Heart right ventricle (tissue), 16 donors: ENCODE measurements at regions not wholly inside any gene's neighbourhood (a gene's known extent, or its start where the extent isn't known, plus 50 kb on each side); places are given as distances from the start of the nearest gene placed in this dataset.

Source experiments
- ATAC-seq, 8 donors: fragments of 200-7000 bp; cut with Tn5 transposase; one replicate each; pipeline ENCODE4 v1.9.1; 2020; ENCODE audit warnings: mild to moderate bottlenecking in 8 of 8, moderate library complexity in 8 of 8, moderate number of reproducible peaks in 1 of 8
- DNase-seq, 2 donors: peaks; one replicate each; pipeline ENCODE4 v3.0.0-alpha.2; 2020
- H3K27ac ChIP-seq, 10 donors: fragments of 200-600 bp; sonication (generic) in 2 of 10; one replicate each; pipeline versions ENCODE4 v1.5.0 to v1.8.0; 2020 to 2022; ENCODE audit warnings: mild to moderate bottlenecking in 3 of 10
- H3K27me3 ChIP-seq, 7 donors: fragments of 200-600 bp; one replicate each; pipeline ENCODE4 v1.8.0; 2021 to 2022; ENCODE audit warnings: mild to moderate bottlenecking in 2 of 7
- H3K36me3 ChIP-seq, 9 donors: fragments of 200-600 bp; sonication (generic) in 1 of 9; one replicate each; pipeline versions ENCODE4 v1.5.0 to v1.8.0; 2020 to 2022; ENCODE audit warnings: mild to moderate bottlenecking in 2 of 9
- H3K4me1 ChIP-seq, 9 donors: fragments of 200-600 bp; sonication (generic) in 1 of 9; one replicate each; pipeline versions ENCODE4 v1.5.0 to v1.8.0; 2020 to 2022; ENCODE audit warnings: mild to moderate bottlenecking in 4 of 9
- H3K4me3 ChIP-seq, 10 donors: fragments of 200-600 bp; sonication (generic) in 2 of 10; one replicate each; pipeline versions ENCODE4 v1.5.0 to v1.8.0; 2020 to 2022; ENCODE audit warnings: mild to moderate bottlenecking in 7 of 10, moderate library complexity in 2 of 10
- H3K9me3 ChIP-seq, 11 donors: fragments of 200-600 bp in 10 of 11; sonication (generic) in 2 of 11; one replicate each; pipeline versions ENCODE4 v1.5.0 to v1.8.0; 2013 to 2022; ENCODE audit warnings: mild to moderate bottlenecking in 2 of 11, control low read depth in 1 of 11, moderate library complexity in 1 of 11
- CTCF ChIP-seq, 9 donors: fragments of 200-600 bp; sonication (generic) in 2 of 9; IDR thresholded peaks; one replicate each; pipeline versions ENCODE4 v1.5.0 to v1.8.0; 2021 to 2022; ENCODE audit warnings: antibody characterized with exemption in 9 of 9, mild to moderate bottlenecking in 5 of 9, moderate library complexity in 1 of 9
- WGBS, 2 donors: extraction: QIAGEN DNeasy Blood & Tissue Kit; methylation state at CpG; one replicate each; pipeline ENCODE4 v1.1.7; 2013; ENCODE audit warnings: inconsistent platforms in 1 of 2; 5-methylcytosine and 5-hydroxymethylcytosine counted together
- intact Hi-C, 10 donors: fragments of 100-400 bp; cut with DNase I; formaldehyde crosslinking; loops; one replicate each; pipeline versions ENCODE4 v1.11.1 to v1.14.2; 2022
- donor health status: Arrhythmogenic right ventricular cardiomyopathy.
- donor health status: ischemic (EF 13 %, LVEDD 7.1; RV severe dilation, severe dysfunction).
- donor health status: healthy with polysubstance abuse.
- donor health status: DM: no; HTN: yes; CAD: no.
- donor health status: DM: no; HTN: no; CAD: no.
- donor health status: ischemic (EF 25% LVEDD 6.9; RV normal size, moderate dysfunction).
- donor health status: ischemic (EF 25% LVEDD 5.7; RV mildly dilated, moderate dysfunction).
- donor health status: healthy.
- donor health status: DM: yes; HTN: yes; CAD: no.
- donor health status: Ischemic cardiomyopathy.
- donor health status: ischemic (EF 35%, LVEDD 5.7; RV mildly dilated, moderate dysfunction).
- donor health status: nonischemic (EF 11% LVEDD 7.7; RV severe dilation, severe dysfunction).
- donor health status: DM: yes; HTN: yes; CAD: no.
- donor health status: PGD.
- donor health status: ischemic (EF 29% LVEDD 5.4; RV normal size, mild dysfunction).
- donor health status: nonischemic (EF 23%, LVEDD 6.1; RV moderate dilation, normal function).

GRCh38 chr18:67951137-67951536, 434.6 kb upstream of the DSEL start:
- no peak for ATAC-seq
- Histone ChIP-seq H3K36me3 (no peaks in the 10 kb centered on the region), H3K4me1 (no peaks in the 10 kb centered on the region), H3K4me3 (no peak overlapping the region), H3K27me3 (no peaks in the 10 kb centered on the region), H3K9me3 (no peaks in the 10 kb centered on the region), H3K27ac (no peak overlapping the region)
- WGBS, 2 donors, result 74 to 78% methylated on average over 7 of the region's 7 CpGs
- DNase-seq, result no peak
- intact Hi-C loops, result no loop called here
- no peak for TF ChIP-seq CTCF (IDR thresholded peaks at IDR 0.05)

GRCh38 chr18:67938660-67939059, 422.1 kb upstream of the DSEL start:
- TF ChIP-seq CTCF (IDR thresholded peaks at IDR 0.05), result no peak
- H3K36me3 ChIP-seq, result no peaks in the 10 kb centered on the region
- WGBS, 2 donors, result 70 to 74% methylated on average over 3 of the region's 3 CpGs
- ATAC-seq, result no peak
- no peak for DNase-seq
- H3K4me1 ChIP-seq, result no peaks in the 10 kb centered on the region
- intact Hi-C loops, result no loop called here
- H3K27ac ChIP-seq, result no peak overlapping the region
- H3K4me3 ChIP-seq, result no peak overlapping the region
- H3K9me3 ChIP-seq, result peaks cover 0 to 15% (median 0%) of the 10 kb centered on the region in 11 donors
- no peaks in the 10 kb centered on the region for H3K27me3 ChIP-seq

- intact Hi-C loops, result no loop called here
- 79 to 80% methylated on average over 3 of the region's 3 CpGs for WGBS, 2 donors
- ATAC-seq, result no peak
- no peak for TF ChIP-seq CTCF (IDR thresholded peaks at IDR 0.05)
- no peak overlapping the region for H3K4me3 ChIP-seq
- H3K4me1 ChIP-seq, result no peaks in the 10 kb centered on the region
- H3K9me3 ChIP-seq, result peaks cover 0 to 15% (median 0%) of the 10 kb centered on the region in 11 donors
- H3K27me3 ChIP-seq, result no peaks in the 10 kb centered on the region
- H3K36me3 ChIP-seq, result no peaks in the 10 kb centered on the region
- no peak for DNase-seq
- no peak overlapping the region for H3K27ac ChIP-seq
Measured at GRCh38 chr18:67935638-67936037, 419.1 kb upstream of the DSEL start.

GRCh38 chr18:67933271-67933670, 416.8 kb upstream of the DSEL start:
- no peak for ATAC-seq
- H3K4me3 ChIP-seq, result no peak overlapping the region
- WGBS, 2 donors, result 63 to 68% methylated on average over 1 of the region's 1 CpG
- DNase-seq, result no peak
- no peaks in the 10 kb centered on the region for H3K4me1 ChIP-seq
- peaks cover 0 to 1% (median 0%) of the 10 kb centered on the region in 11 donors for H3K9me3 ChIP-seq
- intact Hi-C loops, result no loop called here
- H3K36me3 ChIP-seq, result no peaks in the 10 kb centered on the region
- H3K27me3 ChIP-seq, result no peaks in the 10 kb centered on the region
- TF ChIP-seq CTCF (IDR thresholded peaks at IDR 0.05), result no peak
- H3K27ac ChIP-seq, result no peak overlapping the region

GRCh38 chr18:67932271-67932670, 415.8 kb upstream of the DSEL start:
- Histone ChIP-seq H3K36me3 (no peaks in the 10 kb centered on the region), H3K4me1 (no peaks in the 10 kb centered on the region), H3K9me3 (no peaks in the 10 kb centered on the region), H3K27ac (no peak overlapping the region), H3K4me3 (no peak overlapping the region), H3K27me3 (no peaks in the 10 kb centered on the region)
- DNase-seq (no peak), ATAC-seq (no peak)
- intact Hi-C loops, result no loop called here
- TF ChIP-seq CTCF (IDR thresholded peaks at IDR 0.05), result no peak
- WGBS, 2 donors, result 27 to 29% methylated on average over 2 of the region's 2 CpGs
